Activated CD4-positive, alpha-beta T cell treated with anti-CD3 and anti-CD28 coated beads, Interleukin-2, amount 10 ng/mL, durations not matched to agents 24 days and 14 days (primary cell): ENCODE measurements at regions not wholly inside any gene's neighbourhood (a gene's known extent, or its start where the extent isn't known, plus 50 kb on each side); places are given as distances from the start of the nearest gene placed in this dataset.

ENCODE experiments used
- DNase-seq: peaks from one replicate; pipeline ENCODE4 v3.0.0; 2022
- H3K27ac Mint-ChIP-seq: one replicate; pipeline ENCODE4 v1.8.0; 2022; ENCODE audit warnings: mild to moderate bottlenecking, mixed read lengths
- H3K27me3 Mint-ChIP-seq: one replicate; pipeline ENCODE4 v1.8.0; 2022; ENCODE audit warnings: mixed read lengths
- H3K36me3 Mint-ChIP-seq: one replicate; pipeline ENCODE4 v1.8.0; 2022; ENCODE audit warnings: low read depth, mild to moderate bottlenecking, mixed read lengths
- H3K4me1 Mint-ChIP-seq: one replicate; pipeline ENCODE4 v1.8.0; 2021; ENCODE audit warnings: mixed read lengths
- H3K4me3 Mint-ChIP-seq: one replicate; pipeline ENCODE4 v1.8.0; 2022; ENCODE audit warnings: mild to moderate bottlenecking, moderate library complexity, mixed read lengths
- H3K9me3 Mint-ChIP-seq: one replicate; pipeline ENCODE4 v1.8.0; 2021; ENCODE audit warnings: mixed read lengths
- intact Hi-C: fragments of 100-400 bp; cut with micrococcal nuclease; formaldehyde crosslinking; loops from one replicate; pipeline ENCODE4 v1.15.1; 2023

DNA sequence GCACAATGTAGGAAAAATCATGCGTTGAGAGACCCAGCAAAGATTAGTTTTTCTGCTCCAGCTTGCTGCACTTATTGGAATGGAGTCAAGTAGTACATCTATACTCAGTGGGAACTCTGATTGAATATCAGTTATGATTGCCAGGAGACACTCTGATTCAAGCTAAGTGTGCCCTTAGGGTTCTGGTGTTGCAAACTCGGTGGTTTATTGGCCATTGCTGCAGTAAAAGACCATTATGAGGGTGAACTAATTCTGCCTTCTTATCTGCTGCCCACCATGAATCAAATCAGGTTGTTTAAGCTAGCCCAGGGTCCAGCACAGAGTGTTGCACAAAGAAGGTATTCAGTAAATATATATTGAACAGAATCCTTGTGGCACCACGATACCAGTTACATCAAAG is 74.8 kb upstream of the GLS start:
- H3K27me3 Mint-ChIP-seq: no peaks in the 10 kb centered on the region
- H3K36me3 Mint-ChIP-seq: no peaks in the 10 kb centered on the region
- no peaks in the 10 kb centered on the region for H3K9me3 Mint-ChIP-seq
- no peak overlapping the region for H3K4me3 Mint-ChIP-seq
- no peak for DNase-seq
- intact Hi-C loops: loop anchor here (10.0 kb wide), 2 partner anchors 291 to 781 kb away; no protein-coding TSS in a partner anchor
- peaks cover 19% of the 10 kb centered on the region for H3K4me1 Mint-ChIP-seq
- H3K27ac Mint-ChIP-seq: no peak overlapping the region

DNA sequence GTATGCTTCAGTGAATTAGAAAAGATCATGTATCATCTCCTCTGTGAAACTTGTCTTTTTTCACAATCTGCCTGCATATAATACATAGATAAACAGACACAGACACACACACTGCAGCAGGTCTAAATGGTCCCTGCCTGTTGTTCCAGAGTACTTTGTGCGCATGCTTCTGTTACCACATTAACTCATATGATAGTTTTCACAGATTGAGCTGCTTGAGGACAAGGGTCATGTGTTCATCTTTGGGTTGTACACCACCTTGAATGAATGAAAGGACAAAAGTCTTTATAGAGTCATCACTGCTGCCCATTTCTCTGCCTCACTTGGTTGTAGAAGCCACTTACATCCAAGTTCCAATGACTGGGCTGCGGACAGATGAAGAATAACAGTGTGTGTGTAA is 72.7 kb upstream of the GLS start:
- peaks cover 5% of the 10 kb centered on the region for H3K9me3 Mint-ChIP-seq
- peaks cover 14% of the 10 kb centered on the region for H3K4me1 Mint-ChIP-seq
- intact Hi-C loops: loop anchor here (10.0 kb wide), 2 partner anchors 293 to 783 kb away; no protein-coding TSS in a partner anchor
- H3K27me3 Mint-ChIP-seq: no peaks in the 10 kb centered on the region
- no peak overlapping the region for H3K27ac Mint-ChIP-seq
- no peaks in the 10 kb centered on the region for H3K36me3 Mint-ChIP-seq
- no peak for DNase-seq
- no peak overlapping the region for H3K4me3 Mint-ChIP-seq

- Mint-ChIP-seq H3K4me3 (no peak overlapping the region), H3K4me1 (peaks cover 18% of the 10 kb centered on the region), H3K27me3 (no peaks in the 10 kb centered on the region), H3K9me3 (peaks cover 9% of the 10 kb centered on the region), H3K27ac (no peak overlapping the region), H3K36me3 (no peaks in the 10 kb centered on the region)
- intact Hi-C loops: loop anchor here (10.0 kb wide), 2 partner anchors 294 to 784 kb away; no protein-coding TSS in a partner anchor
- DNase-seq: peak; percentile 43
Measured at GRCh38 chr2:190809139-190809764, 71.4 kb upstream of the GLS start.

DNA sequence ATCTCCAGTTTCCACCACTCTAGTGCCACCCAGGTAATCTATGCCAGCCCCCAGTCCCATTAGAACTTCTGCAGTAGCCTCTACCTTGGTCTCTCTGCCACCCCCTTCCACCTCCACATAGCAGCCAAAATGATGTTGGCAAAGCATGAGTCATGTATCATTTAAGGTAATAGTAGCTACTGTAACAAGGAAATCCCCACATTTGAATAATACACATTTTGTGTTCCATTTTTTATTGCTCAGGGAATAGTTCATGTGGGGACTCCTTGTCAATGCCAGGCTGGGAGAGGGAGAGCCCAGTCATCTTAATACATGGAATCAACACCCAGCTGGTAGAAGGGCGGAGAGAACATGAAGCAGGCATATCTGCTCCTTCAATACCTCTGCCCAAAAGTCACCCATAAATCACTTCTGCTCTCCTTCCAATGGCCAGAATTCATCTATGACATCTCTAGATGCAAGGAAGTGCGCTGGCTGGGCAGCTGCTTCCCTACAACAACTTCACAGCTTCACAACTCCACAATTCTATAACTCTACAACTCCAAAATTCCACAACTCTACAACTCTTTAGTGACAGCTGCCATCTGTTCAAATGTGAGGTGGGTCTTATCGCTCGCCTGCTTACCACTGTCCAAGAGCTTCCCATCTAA is 70.6 kb upstream of the GLS start:
- Mint-ChIP-seq H3K4me3 (no peak overlapping the region), H3K27me3 (no peaks in the 10 kb centered on the region), H3K27ac (no peak overlapping the region), H3K9me3 (peaks cover 9% of the 10 kb centered on the region), H3K4me1 (peaks cover 20% of the 10 kb centered on the region), H3K36me3 (no peaks in the 10 kb centered on the region)
- intact Hi-C loops: loop anchor here (10.0 kb wide), 2 partner anchors 295 to 785 kb away; no protein-coding TSS in a partner anchor
- no peak for DNase-seq

DNA sequence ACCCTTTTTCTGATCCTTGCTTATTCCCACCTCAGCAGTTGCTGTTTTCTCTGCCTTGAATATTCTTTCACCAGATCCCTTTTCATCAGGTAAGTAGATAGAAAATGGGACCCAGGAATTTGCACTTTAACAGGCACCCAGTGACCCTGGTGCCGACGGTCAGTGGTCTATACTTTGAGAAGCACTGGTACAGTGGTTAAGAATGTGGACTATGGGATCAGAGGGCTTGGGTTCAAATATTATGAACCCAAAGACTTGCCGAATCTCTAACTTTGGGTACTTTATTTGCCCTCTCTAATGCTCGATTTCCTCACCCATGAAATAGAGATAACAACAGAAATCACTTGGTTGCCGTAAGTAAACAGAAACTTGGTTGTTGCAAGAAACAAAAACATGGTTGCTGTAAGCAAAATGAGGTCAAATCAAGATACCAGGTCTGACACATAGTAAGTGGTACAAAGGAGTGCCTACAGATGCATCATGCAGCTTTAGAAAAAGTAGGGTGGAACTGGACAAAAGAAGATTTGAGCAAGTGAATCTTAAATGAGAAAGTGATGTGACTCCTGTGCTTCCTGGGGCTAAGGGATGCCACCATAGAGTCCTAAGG is 69.5 kb upstream of the GLS start:
- no peaks in the 10 kb centered on the region for H3K36me3 Mint-ChIP-seq
- intact Hi-C loops: no loop called here
- no peaks in the 10 kb centered on the region for H3K27me3 Mint-ChIP-seq
- peaks cover 9% of the 10 kb centered on the region for H3K9me3 Mint-ChIP-seq
- peak; percentile 20 for DNase-seq
- H3K4me3 Mint-ChIP-seq: no peak overlapping the region
- no peak overlapping the region for H3K27ac Mint-ChIP-seq
- peaks cover 20% of the 10 kb centered on the region for H3K4me1 Mint-ChIP-seq

DNA sequence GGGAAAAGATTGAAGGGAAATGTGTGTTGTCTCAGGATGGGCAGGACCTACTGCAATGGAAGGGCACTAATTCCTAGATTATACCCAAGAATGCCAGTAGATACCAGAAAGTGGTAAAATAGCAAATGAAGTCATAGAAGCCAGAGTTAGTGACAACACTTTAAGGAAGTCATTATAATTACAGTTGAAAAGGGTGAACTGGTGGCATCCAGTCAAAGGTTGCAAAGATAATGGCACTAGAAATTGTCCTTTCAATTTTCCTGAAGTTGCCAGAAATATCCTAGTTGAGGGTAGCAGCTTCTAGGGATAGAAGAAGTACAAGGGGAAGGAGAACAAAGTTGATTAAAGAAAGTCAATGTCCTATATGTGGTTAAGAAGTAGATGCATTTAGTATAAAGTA is 68.8 kb upstream of the GLS start:
- no peak overlapping the region for H3K4me3 Mint-ChIP-seq
- intact Hi-C loops: no loop called here

DNA sequence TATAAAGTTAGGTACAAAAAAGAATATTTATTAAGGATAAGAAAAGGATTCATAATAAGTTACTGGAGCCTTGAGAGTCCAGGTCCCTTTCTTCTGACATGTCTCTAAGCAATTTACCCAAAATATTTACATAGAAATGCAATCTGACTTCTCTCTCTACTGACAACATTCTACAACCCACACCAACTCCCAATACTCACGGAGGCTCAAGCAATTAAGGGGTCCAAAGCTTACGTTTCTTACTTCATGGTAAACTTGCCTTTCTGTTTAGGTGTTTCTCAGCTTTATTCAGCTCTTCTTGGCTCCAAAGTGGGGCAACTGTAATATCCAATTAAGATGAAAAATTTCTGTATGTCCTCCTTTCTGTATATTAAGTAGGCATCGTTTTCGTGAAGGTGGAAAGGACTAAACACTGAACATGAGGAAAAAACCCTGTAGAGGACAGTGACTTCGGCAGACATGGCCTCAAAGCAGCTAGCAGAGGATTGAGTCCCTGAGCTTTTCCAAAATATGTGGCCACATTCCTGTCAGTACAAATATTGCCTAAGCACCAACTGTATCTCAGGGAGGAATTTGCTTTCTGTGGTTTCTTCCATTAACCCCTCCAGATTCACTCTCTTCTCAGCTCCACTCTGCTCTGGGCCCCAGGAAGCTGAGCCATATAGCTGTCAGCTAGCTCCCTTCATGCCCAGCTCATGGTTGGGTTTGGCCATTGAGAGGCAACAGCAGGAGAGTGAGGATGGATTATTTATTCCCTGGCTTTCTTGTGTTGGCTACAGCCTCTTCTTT is 67.9 kb upstream of the GLS start:
- Mint-ChIP-seq H3K36me3 (peaks cover 1% of the 10 kb centered on the region), H3K4me1 (peaks cover 19% of the 10 kb centered on the region), H3K9me3 (peaks cover 19% of the 10 kb centered on the region), H3K27ac (no peak overlapping the region), H3K27me3 (no peaks in the 10 kb centered on the region), H3K4me3 (no peak overlapping the region)
- no peak for DNase-seq
- intact Hi-C loops: no loop called here

More for the DNA sequence above, 68.8 kb upstream of the GLS start:
- DNase-seq: no peak
- peaks cover 20% of the 10 kb centered on the region for H3K4me1 Mint-ChIP-seq
- peaks cover 16% of the 10 kb centered on the region for H3K9me3 Mint-ChIP-seq
- peaks cover 1% of the 10 kb centered on the region for H3K36me3 Mint-ChIP-seq
- no peaks in the 10 kb centered on the region for H3K27me3 Mint-ChIP-seq
- no peak overlapping the region for H3K27ac Mint-ChIP-seq

DNA sequence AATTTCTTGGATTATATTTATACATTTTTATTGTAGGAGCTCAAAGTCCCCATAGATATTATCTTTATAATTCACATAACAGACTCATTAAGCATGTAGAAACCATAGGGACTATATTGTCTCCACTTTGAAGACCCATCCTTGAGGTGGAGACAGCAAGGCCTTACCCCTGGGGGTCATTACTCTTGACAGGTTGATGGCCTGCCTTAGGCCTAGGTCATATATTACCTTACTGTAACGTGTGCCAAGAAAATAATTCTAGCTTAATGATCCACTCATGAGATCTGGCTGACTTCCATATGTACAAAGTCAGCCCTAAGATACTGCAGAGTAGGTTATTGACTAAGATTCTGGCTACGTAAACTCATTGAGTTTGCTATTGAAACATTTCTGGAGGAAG is 65.4 kb upstream of the GLS start:
- intact Hi-C loops: no loop called here
- H3K36me3 Mint-ChIP-seq: peaks cover 1% of the 10 kb centered on the region
- H3K27me3 Mint-ChIP-seq: no peaks in the 10 kb centered on the region
- no peak overlapping the region for H3K27ac Mint-ChIP-seq
- H3K4me1 Mint-ChIP-seq: peaks cover 6% of the 10 kb centered on the region
- H3K4me3 Mint-ChIP-seq: no peak overlapping the region
- no peak for DNase-seq
- H3K9me3 Mint-ChIP-seq: peaks cover 29% of the 10 kb centered on the region

- peaks cover 24% of the 10 kb centered on the region for H3K9me3 Mint-ChIP-seq
- H3K27ac Mint-ChIP-seq: no peak overlapping the region
- H3K36me3 Mint-ChIP-seq: peaks cover 1% of the 10 kb centered on the region
- intact Hi-C loops: no loop called here
- DNase-seq: no peak
- no peaks in the 10 kb centered on the region for H3K27me3 Mint-ChIP-seq
- no peak overlapping the region for H3K4me3 Mint-ChIP-seq
- peaks cover 6% of the 10 kb centered on the region for H3K4me1 Mint-ChIP-seq
Measured at GRCh38 chr2:190817082-190817481, 63.5 kb upstream of the GLS start.

DNA sequence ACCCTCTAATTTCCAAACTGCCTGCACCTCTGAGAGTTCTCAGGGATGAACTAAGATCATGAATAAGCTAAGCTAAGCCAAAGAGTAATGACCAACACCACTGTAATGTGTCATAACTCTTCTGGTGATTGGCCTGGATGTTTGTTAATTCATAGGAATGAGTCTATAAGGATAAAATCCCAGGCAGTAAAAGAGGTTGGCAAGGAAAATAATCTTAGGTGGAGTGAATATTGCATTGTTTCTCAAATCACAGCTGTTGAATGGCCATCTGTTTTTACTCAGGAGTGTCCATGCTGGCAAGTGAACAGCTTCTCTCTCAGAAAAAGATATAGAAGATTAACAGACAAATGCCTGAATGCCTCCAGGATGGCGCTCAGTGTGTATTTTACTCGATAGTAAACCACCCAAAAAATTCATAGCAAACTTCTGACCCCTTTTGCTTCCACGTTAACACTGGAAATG is 60.8 kb upstream of the GLS start:
- Mint-ChIP-seq H3K4me3 (no peak overlapping the region), H3K36me3 (peaks cover 1% of the 10 kb centered on the region), H3K9me3 (peaks cover 20% of the 10 kb centered on the region), H3K4me1 (no peaks in the 10 kb centered on the region), H3K27me3 (no peaks in the 10 kb centered on the region), H3K27ac (no peak overlapping the region)
- no peak for DNase-seq
- intact Hi-C loops: no loop called here

DNA sequence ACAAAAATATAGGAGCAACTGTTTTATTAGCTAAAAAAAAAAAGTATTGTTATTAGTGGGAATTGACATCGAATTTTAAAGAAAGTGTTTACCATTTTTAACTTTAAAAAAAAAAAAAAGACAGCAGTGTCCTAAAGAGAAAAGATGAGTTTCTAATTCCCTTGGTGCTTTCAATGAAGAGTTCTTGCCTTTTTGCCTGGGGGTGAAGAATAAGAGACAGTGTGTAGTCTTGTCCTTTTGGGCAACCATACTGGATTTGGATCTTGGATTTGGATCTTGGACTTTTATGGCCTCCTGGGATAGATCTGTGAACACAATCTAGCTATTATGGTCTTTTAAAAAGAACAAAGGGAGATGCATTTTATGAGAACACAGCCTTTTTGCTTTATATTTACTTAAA is 60.2 kb upstream of the GLS start:
- intact Hi-C loops: no loop called here

GRCh38 chr2:190822043-190822442 is 58.6 kb upstream of the GLS start:
- Mint-ChIP-seq H3K27ac (no peak overlapping the region), H3K36me3 (no peaks in the 10 kb centered on the region), H3K4me1 (no peaks in the 10 kb centered on the region), H3K4me3 (no peak overlapping the region), H3K27me3 (peaks cover 1% of the 10 kb centered on the region), H3K9me3 (peaks cover 13% of the 10 kb centered on the region)
- intact Hi-C loops: no loop called here
- DNase-seq: no peak

More for the DNA sequence above, 60.2 kb upstream of the GLS start:
- Mint-ChIP-seq H3K4me1 (no peaks in the 10 kb centered on the region), H3K9me3 (peaks cover 20% of the 10 kb centered on the region), H3K27ac (no peak overlapping the region), H3K27me3 (peaks cover under 1% of the 10 kb centered on the region), H3K4me3 (no peak overlapping the region), H3K36me3 (peaks cover 1% of the 10 kb centered on the region)
- no peak for DNase-seq

GRCh38 chr2:190827720-190828119 is 52.9 kb upstream of the GLS start:
- intact Hi-C loops: no loop called here
- no peaks in the 10 kb centered on the region for H3K4me1 Mint-ChIP-seq
- no peak overlapping the region for H3K4me3 Mint-ChIP-seq
- no peaks in the 10 kb centered on the region for H3K9me3 Mint-ChIP-seq
- no peak overlapping the region for H3K27ac Mint-ChIP-seq
- DNase-seq: no peak
- H3K36me3 Mint-ChIP-seq: no peaks in the 10 kb centered on the region
- peaks cover 4% of the 10 kb centered on the region for H3K27me3 Mint-ChIP-seq

DNA sequence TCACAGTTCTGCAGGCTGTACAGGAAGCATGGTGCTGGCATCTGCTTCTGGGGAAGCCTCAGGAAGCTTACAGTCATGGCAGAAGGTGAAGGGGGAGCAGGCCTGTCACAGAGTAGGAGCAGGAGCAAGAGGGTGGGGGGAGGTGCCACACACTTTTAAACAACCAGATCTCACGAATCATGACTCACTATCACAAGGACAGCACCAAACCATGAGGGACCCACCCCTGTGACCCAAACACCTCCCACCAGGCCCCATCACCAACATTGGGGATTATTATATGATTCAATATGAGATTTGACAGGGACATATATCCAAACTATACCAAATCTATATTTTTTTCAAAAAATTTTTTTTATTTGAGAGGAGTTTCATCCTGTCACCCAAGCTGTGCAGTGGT is 51.0 kb upstream of the GLS start:
- H3K36me3 Mint-ChIP-seq: no peaks in the 10 kb centered on the region
- H3K4me1 Mint-ChIP-seq: no peaks in the 10 kb centered on the region
- H3K9me3 Mint-ChIP-seq: no peaks in the 10 kb centered on the region
- DNase-seq: no peak
- H3K27me3 Mint-ChIP-seq: peaks cover 4% of the 10 kb centered on the region
- no peak overlapping the region for H3K4me3 Mint-ChIP-seq
- H3K27ac Mint-ChIP-seq: no peak overlapping the region
- intact Hi-C loops: no loop called here
